Esophagus muscularis mucosa (tissue), 4 donors: ENCODE measurements at regions not wholly inside any gene's neighbourhood (a gene's known extent, or its start where the extent isn't known, plus 50 kb on each side); places are given as distances from the start of the nearest gene placed in this dataset.

ENCODE experiments used
- DNase-seq: peaks from one replicate; pipeline ENCODE4 v3.0.0-alpha.2; 2017; ENCODE audit errors: extremely low spot score
- H3K27ac ChIP-seq, 4 donors: fragments of 200-600 bp; sonication (generic); replicated peaks in 1 of 4; 1 replicate in 3 of 4; 2 replicates in 1 of 4; pipeline ENCODE4 v1.5.1; 2016 to 2019; ENCODE audit warnings: mild to moderate bottlenecking in 1 of 4
- H3K27me3 ChIP-seq, 4 donors: fragments of 200-600 bp; sonication (generic); one replicate each; pipeline versions ENCODE4 v1.5.1 to v1.6.0; 2016 to 2019
- H3K36me3 ChIP-seq, 4 donors: fragments of 200-600 bp; sonication (generic); one replicate each; pipeline ENCODE4 v1.5.1; 2016 to 2019
- H3K4me1 ChIP-seq, 4 donors: fragments of 200-600 bp; sonication (generic); one replicate each; pipeline ENCODE4 v1.5.1; 2016 to 2019
- H3K4me3 ChIP-seq, 4 donors: fragments of 200-600 bp; sonication (generic); 1 replicate in 2 of 4; 2 replicates in 2 of 4; pipeline ENCODE4 v1.5.1; 2016 to 2019; ENCODE audit warnings: mild to moderate bottlenecking in 4 of 4, moderate library complexity in 1 of 4
- H3K9me3 ChIP-seq, 4 donors: fragments of 200-600 bp; sonication (generic); 1 replicate in 3 of 4; 2 replicates in 1 of 4; pipeline ENCODE4 v1.5.1; 2016 to 2019
- CTCF ChIP-seq, 3 experiments: fragments of 200-600 bp in 2 of 3; fragments of 450-650 bp in 1 of 3; sonication (generic) in 2 of 3; IDR thresholded peaks; one replicate each; pipeline ENCODE4 v1.5.1; 2017 to 2019; ENCODE audit warnings: antibody characterized with exemption in 3 of 3, mild to moderate bottlenecking in 2 of 3, moderate library complexity in 1 of 3
- EP300 ChIP-seq: sonication (generic); formaldehyde crosslinking; IDR thresholded peaks from one replicate; pipeline ENCODE4 v1.6.1; 2017; ENCODE audit warnings: antibody characterized with exemption
- POLR2A ChIP-seq: fragments of 450-650 bp; IDR thresholded peaks from one replicate; pipeline ENCODE4 v1.6.1; 2017; ENCODE audit warnings: antibody characterized with exemption, moderate library complexity, mild to moderate bottlenecking, low read depth
- POLR2AphosphoS5 ChIP-seq, 2 donors: sonication (generic); formaldehyde crosslinking; IDR thresholded peaks; one replicate each; pipeline ENCODE4 v1.6.1; 2017; ENCODE audit warnings: antibody characterized with exemption in 2 of 2
- WGBS: methylation state at CpG from one replicate; pipeline ENCODE4 v1.1.5; 2018; 5-methylcytosine and 5-hydroxymethylcytosine counted together
- intact Hi-C: fragments of 100-400 bp; cut with DNase I; formaldehyde crosslinking; loops from one replicate; pipeline ENCODE4 v1.15.1; 2023

GRCh38 chr22:48362721-48363404 lies 1464.8 kb downstream of the BRD1 start:
- Histone ChIP-seq H3K27ac (no peak overlapping the region), H3K27me3 (peaks cover 0 to 32% (median 0%) of the 10 kb centered on the region in 4 donors), H3K36me3 (no peaks in the 10 kb centered on the region), H3K9me3 (no peaks in the 10 kb centered on the region), H3K4me1 (no peaks in the 10 kb centered on the region), H3K4me3 (no peak overlapping the region)
- 69% methylated on average over 15 of the region's 15 CpGs for WGBS
- intact Hi-C loops: no loop called here
- DNase-seq: no peak
- no peak for TF ChIP-seq POLR2AphosphoS5 (IDR thresholded peaks at IDR 0.05)
- no peak for TF ChIP-seq CTCF (IDR thresholded peaks at IDR 0.05)
- TF ChIP-seq POLR2A: no peak

- TF ChIP-seq POLR2AphosphoS5 (IDR thresholded peaks at IDR 0.05) (no peak), CTCF (IDR thresholded peaks at IDR 0.05) (no peak), POLR2A (no peak), EP300 (no peak)
- no peaks in the 10 kb centered on the region for H3K36me3 ChIP-seq
- no peaks in the 10 kb centered on the region for H3K9me3 ChIP-seq
- WGBS: 81% methylated on average over 1 of the region's 1 CpG
- H3K4me3 ChIP-seq: no peak overlapping the region
- no peaks in the 10 kb centered on the region for H3K4me1 ChIP-seq
- H3K27me3 ChIP-seq: peaks cover 0 to 49% (median 0%) of the 10 kb centered on the region in 4 donors
- H3K27ac ChIP-seq: no peak overlapping the region
- no peak for DNase-seq
- intact Hi-C loops: no loop called here
Observed at GRCh38 chr22:48361099-48361639, 1466.5 kb downstream of the BRD1 start.

- no peaks in the 10 kb centered on the region for H3K4me1 ChIP-seq
- TF ChIP-seq POLR2A (no peak), POLR2AphosphoS5 (IDR thresholded peaks at IDR 0.05) (no peak), CTCF (IDR thresholded peaks at IDR 0.05) (no peak), EP300 (no peak)
- H3K27ac ChIP-seq: no peak overlapping the region
- H3K9me3 ChIP-seq: no peaks in the 10 kb centered on the region
- 85% methylated on average over 11 of the region's 14 CpGs for WGBS
- intact Hi-C loops: no loop called here
- H3K27me3 ChIP-seq: peaks cover 0 to 50% (median 0%) of the 10 kb centered on the region in 4 donors
- no peak overlapping the region for H3K4me3 ChIP-seq
- no peak for DNase-seq
- no peaks in the 10 kb centered on the region for H3K36me3 ChIP-seq
Observed at GRCh38 chr22:48359613-48359965, 1468.1 kb downstream of the BRD1 start.

GRCh38 chr22:48358886-48359612 lies 1468.6 kb downstream of the BRD1 start:
- no peaks in the 10 kb centered on the region for H3K4me1 ChIP-seq
- H3K4me3 ChIP-seq: no peak overlapping the region
- TF ChIP-seq POLR2A (no peak), CTCF (IDR thresholded peaks at IDR 0.05) (no peak), EP300 (no peak), POLR2AphosphoS5 (IDR thresholded peaks at IDR 0.05) (no peak)
- WGBS: 87% methylated on average over 18 of the region's 18 CpGs
- H3K36me3 ChIP-seq: no peaks in the 10 kb centered on the region
- H3K27me3 ChIP-seq: peaks cover 0 to 50% (median 0%) of the 10 kb centered on the region in 4 donors
- intact Hi-C loops: no loop called here
- no peak overlapping the region for H3K27ac ChIP-seq
- no peaks in the 10 kb centered on the region for H3K9me3 ChIP-seq
- no peak for DNase-seq
